NCI-H128 (cell line): ENCODE measurements at regions not wholly inside any gene's neighbourhood (a gene's known extent, or its start where the extent isn't known, plus 50 kb on each side); places are given as distances from the start of the nearest gene placed in this dataset.
"Not testable (repeated sequence)": the region's sequence is repeated elsewhere in the genome, so short reads cannot be mapped to it uniquely, and the experiment has no call there.

Experiments
- DNase-seq: peaks from one replicate; lab custom pipeline; 2025; ENCODE audit not compliant: unreplicated experiment; lab: John Stamatoyannopoulos, UW

GRCh38 chr10:8334631-8335030, 280.1 kb downstream of the GATA3 start:
- DNase-seq, result no peak

GRCh38 chr10:8336629-8337331, 282.3 kb downstream of the GATA3 start:
- DNase-seq, result no peak

GRCh38 chr10:8337332-8337651, 282.8 kb downstream of the GATA3 start:
- no peak for DNase-seq

GRCh38 chr10:8338177-8338766, 283.8 kb downstream of the GATA3 start:
- no peak for DNase-seq

GRCh38 chr10:8344756-8345155, 290.3 kb downstream of the GATA3 start:
- no peak for DNase-seq

GRCh38 chr10:8346861-8347260, 292.4 kb downstream of the GATA3 start:
- no peak for DNase-seq

- not testable (repeated sequence) for DNase-seq
These were observed 293.1 kb downstream of the GATA3 start for GRCh38 chr10:8347614-8348013.

GRCh38 chr10:8349610-8350249, 295.2 kb downstream of the GATA3 start:
- no peak for DNase-seq

GRCh38 chr10:8350250-8350967, 295.9 kb downstream of the GATA3 start:
- DNase-seq, result no peak

- no peak for DNase-seq
These were observed 297.9 kb downstream of the GATA3 start for GRCh38 chr10:8352171-8353075.

- DNase-seq, result no peak
These were observed 301.8 kb downstream of the GATA3 start for GRCh38 chr10:8356283-8356682.

- DNase-seq, result no peak
These were observed 305.0 kb downstream of the GATA3 start for GRCh38 chr10:8359467-8359866.

- no peak for DNase-seq
These were observed 305.9 kb downstream of the GATA3 start for GRCh38 chr10:8360365-8360764.

- DNase-seq, result no peak
These were observed 306.5 kb downstream of the GATA3 start for GRCh38 chr10:8360814-8361509.

GRCh38 chr10:8361510-8361844, 307.0 kb downstream of the GATA3 start:
- no peak for DNase-seq

- DNase-seq, result no peak
These were observed 311.7 kb downstream of the GATA3 start for GRCh38 chr10:8365935-8366911.

- DNase-seq, result not testable (repeated sequence)
These were observed 313.4 kb downstream of the GATA3 start for GRCh38 chr10:8367672-8368411.

GRCh38 chr10:8369666-8370065, 315.2 kb downstream of the GATA3 start:
- DNase-seq, result no peak

GRCh38 chr10:8374334-8374733, 319.8 kb downstream of the GATA3 start:
- no peak for DNase-seq
